ENCODE measurements at regions not wholly inside any gene's neighbourhood (a gene's known extent, or its start where the extent isn't known, plus 50 kb on each side); places are given as distances from the start of the nearest gene placed in this dataset.

- TF ChIP-seq CTCF (conservative IDR thresholded peaks at IDR 0.05) (no peak), EZH2 (IDR thresholded peaks at IDR 0.05; ENCODE audit: low read depth) (no peak)
Observed at GRCh38 chr9:80447876-80448275, 876.1 kb downstream of the TLE4 start.
